Activated CD4-positive, alpha-beta T cell treated with anti-CD3 and anti-CD28 coated beads, Interleukin-2, Interleukin-6, amounts not matched to agents 100 ng/mL and 50 ng/mL, durations not matched to agents 16 hours and 8 hours (primary cell): ENCODE measurements at regions not wholly inside any gene's neighbourhood (a gene's known extent, or its start where the extent isn't known, plus 50 kb on each side); places are given as distances from the start of the nearest gene placed in this dataset.
"Not testable (repeated sequence)": the region's sequence is repeated elsewhere in the genome, so short reads cannot be mapped to it uniquely, and the experiment has no call there.

Experiments
- DNase-seq: peaks from one replicate; pipeline ENCODE4 v3.0.0-alpha.2; 2020

DNA sequence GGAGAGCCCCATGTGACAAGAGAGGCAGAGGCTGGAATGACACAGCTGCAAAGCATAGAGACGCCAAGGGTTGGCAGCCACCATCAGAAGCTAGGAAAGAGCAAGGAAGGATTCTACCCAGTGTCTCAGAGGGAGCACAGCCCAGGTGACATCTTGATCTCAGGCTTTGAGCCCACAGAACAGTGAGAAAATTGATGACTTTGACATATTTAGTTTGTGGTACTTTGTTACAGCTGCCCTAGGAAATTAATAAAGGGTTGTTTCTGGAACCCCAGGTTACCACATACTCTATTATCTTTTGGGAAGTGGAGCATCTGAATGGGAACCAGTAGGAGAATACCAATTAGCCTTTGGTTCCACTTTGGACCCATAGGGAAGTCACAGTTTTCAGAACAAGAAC, 231.7 kb downstream of the ZNF621 start:
- no peak for DNase-seq

DNA sequence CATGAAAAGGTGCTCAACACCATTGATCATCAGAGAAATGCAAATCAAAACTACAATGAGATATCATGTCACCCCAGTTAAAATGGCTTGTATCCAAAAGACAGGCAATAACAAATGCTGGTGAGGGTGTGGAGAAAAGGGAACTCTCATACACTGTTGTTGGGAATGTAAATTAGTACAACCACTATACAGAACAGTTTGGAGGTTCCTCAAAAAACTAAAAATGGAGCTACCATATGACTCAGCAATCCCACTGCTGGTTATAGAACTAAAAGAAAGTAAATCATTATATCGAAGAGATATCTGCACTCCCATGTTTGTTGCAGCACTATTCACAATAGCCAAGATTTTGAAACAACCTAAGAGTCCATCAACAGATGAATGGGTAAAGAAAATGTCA, 238.0 kb downstream of the ZNF621 start:
- DNase-seq = not testable (repeated sequence)

DNA sequence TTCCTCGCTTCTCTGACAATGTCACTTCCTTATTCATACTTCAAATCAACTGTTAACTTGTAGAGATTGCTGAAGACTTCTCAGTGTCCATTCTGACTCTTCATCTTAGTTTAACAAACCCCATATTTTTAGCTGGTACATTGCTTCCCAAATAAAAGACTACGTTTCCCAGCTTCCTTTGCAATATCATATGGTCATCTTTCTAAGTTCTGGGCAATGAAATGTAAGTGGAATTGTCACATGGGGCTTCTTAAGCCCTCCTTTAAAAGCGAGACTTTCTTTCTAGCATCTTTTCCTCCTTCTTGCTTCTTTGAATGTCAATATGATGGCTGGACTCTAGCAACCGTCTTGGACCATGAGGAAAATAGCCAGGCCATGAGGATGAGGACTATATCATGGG, 239.0 kb downstream of the ZNF621 start:
- no peak for DNase-seq

DNA sequence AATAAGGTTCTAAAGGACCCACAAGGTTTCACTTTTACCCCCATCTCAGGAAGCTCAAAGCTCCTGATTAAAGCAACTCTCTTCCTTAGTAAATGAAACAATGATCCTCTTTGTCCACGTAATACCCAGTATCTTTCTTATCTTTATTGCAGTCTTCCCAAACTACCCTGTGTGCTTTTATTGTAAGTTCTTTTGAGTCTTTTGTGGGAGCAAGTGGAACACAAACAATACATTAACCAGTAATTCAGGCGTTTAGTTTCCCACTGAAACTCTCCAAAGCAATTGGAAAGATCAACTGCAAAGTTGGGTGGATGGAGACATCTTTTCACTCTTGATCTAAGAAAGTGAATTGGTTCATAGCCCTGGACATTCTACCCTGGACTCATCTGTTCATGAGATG, 240.0 kb downstream of the ZNF621 start:
- no peak for DNase-seq

DNA sequence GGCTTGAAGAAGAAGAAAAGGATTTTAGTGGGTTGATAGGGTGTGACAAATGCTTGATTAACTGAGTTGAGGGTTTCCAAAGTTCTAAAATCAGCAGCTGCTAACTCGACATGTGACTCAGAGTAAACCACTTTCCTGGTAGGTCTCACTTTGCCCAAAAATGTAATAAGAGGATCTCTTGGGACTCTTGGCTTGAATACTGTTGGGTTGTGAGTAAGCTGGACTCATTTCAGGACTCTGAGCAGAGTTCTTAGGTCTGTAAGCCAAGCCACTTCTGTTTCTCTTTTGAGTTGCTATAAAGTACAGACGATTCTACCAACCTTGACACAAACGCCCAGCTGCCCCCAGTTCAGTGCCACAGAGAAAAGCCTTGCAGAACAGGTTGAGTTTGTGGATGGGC, 241.1 kb downstream of the ZNF621 start:
- DNase-seq = no peak

DNA sequence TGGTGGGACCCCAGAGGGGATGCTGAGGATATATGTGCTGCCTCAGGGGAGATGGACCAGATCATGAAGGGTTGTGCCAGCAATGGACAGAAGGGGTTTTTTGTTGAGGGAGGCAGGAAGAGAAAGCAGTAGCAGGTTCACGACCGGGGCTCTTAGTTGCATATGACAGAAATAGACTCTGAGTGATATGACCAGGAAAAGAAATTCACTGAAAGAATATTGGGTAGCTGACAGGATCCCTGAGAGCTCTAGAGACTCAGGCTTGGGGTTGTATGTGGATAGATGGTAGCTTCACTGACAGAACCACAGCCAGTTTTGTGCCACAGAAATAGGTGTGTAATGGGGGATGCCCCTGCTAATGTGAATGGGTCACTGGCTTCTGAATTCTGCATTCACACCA, 241.6 kb downstream of the ZNF621 start:
- no peak for DNase-seq

DNA sequence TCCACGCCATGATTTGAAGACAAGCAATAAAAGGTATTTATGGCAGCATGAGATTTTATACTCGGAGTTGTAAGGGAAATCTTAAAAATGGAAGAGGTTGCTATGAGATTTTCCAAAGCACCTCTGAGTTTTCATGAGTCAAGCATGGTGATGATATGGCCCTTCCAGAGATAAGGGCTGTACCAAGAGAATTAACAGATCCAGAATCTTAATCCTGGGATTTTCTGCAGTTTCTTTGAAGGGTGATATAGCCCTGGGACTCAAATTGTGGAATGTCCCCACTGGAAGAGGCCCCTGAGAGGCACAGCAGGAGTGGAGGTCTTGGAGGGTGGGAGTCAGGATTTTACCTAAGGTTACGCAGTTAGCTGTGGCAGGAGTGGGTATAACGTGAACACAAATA, 243.3 kb downstream of the ZNF621 start:
- no peak for DNase-seq

DNA sequence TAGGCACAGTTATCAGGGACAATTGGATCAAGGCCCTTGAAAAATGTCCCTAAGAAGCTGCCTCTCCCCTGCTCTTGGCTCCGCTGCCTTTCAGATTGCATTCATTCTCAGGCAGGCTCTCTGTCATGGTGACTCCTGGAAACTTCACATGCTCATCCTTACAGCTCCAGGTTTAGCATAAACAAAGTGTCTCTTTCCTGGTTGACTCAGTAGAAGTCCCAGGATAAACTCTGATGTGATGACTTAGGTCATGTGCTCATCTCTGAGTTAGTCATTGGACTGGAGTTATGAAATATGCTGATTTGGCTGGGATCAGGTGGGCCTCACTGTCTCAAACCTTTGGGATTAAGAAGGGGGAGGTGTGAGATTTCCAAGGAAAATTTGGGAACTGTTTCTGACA, 243.8 kb downstream of the ZNF621 start:
- no peak for DNase-seq

DNA sequence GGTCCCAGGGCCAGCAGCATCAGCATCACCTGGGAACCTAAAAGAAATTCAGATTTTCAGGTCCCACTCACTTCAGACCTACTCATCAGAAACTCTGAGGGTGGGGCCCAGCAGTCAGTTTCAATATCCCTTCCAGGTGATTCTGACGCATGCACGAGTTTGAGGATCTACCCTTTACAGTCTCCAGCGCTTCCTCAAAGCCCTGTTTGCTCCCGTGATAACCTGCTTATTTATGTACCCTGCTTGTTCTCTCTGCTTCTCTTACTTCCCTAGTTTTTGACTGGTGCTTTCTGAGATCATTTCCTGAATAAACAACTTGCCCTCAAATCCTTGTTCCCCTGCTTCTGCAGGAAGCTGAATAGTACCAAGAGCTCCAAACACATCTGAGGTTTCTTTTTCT, 245.3 kb downstream of the ZNF621 start:
- no peak for DNase-seq

DNA sequence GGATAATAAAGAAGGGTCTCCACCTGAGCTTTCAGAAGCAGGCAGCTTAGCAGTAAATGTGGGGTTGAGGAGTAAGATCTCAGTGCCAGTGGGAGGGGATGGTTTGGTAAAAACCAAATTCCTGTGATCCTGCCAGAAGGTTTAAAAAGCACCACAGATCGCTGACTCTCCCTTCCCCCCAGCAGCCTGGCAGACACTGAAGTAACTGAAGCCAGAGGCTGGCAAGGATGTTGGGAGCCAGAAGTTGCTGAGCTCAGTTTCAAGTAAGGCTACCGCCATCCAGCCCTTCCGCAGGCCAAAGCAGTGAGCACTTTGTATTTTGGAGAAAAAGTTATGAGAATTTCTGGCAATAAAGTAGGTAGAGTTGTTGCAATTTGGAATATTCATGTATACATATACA, 246.4 kb downstream of the ZNF621 start:
- no peak for DNase-seq

DNA sequence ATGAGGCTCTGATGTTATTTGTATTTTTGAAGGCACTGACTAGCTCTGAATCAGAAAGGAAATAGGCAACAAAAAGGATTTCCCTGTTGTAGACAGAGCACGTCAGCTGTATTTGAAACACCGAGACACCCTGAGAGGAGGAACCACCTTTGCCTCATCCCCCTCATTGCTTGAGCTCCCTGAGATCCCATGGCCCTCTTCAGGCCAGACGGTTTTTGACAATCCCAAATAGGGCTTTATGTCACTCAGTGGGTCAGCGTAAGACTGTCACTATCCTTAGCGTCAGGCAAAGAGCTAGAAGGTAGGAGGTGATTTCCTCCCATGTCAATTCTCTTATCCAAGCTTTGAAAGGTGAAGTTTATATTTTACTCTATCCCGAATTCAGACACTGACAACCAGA, 254.3 kb downstream of the ZNF621 start:
- DNase-seq = no peak

DNA sequence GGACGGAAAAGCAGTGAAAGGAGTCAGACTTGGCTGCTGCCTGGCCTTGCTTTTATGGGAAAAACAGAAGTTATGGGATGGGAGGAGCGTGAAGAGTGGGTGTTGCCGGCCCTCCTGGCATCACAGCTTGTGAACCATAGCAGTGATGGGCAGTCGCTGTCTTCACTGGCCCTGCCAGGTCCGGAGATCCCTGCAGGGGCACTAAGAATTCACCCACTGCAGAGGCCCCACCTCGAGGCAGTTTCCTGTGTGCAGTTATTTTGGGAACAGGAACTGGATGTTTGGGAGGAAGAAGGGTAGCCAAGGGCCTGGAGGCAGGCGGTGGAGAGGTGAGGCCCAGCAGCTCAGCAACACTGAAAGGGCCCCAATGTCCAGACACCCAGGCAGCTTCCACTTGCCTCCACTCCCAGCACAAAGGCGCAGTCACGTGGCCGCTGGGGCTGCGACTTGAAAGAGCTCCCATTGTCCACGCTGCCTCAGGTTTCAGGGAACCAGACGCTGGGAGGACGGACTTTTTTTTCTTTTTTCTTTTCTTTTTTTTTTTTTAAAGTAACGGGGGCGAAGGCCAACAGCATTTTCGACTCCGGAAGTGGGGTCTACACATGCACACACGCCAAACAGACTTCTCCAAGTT, 255.6 kb downstream of the ZNF621 start:
- no peak for DNase-seq

DNA sequence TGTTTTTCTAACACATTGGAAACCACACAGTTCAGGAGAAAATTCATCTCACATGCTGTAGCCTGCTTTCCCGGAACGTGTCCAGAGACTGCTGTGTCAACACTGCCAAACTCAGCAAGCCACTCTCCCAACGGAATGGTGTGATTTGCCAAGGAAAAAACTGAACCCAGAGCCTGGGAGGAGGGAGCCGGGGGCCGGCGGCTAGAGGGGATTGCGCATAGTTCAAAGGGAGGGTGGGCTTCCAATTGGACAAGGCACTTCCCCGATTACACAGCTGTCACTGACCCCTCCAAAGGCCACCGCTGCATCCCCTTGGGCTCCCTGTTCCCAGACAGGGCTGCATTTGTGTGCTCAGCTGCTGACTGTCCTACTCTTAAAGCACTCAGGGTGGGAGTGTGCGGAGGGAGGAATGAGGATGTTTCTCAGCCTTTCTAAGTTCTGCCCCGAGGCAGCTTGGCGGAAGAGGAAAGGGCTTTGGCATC, 256.2 kb downstream of the ZNF621 start:
- DNase-seq = no peak

DNA sequence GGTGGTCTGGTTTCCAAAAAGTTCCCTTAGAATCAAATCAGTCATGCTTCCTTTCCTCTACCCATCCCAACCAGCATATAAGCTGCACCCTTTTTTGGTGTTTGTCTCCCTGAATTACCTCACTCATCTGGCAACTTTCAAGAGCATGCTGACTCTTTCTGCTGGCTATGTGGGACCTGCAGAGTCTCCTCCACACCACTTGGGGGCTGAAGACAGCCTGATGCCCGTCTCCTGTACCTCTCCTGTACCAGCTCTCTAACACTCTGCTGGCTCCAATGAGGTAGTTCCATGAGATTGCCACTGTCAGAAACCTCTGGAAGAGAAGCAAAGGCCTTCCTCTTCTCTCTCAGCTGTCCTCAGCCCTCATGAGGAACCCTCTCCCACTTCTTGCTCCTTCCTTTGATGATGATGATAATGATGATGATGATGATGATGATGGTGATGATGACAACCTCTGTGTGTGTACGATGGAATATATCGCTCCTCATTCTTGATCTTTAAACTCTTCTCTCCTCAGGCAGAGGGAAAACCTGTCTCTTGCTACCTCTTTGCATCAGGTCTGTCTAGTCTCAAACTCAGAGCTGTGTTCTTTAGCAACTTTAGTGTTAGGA, 257.5 kb downstream of the ZNF621 start:
- DNase-seq = peak; percentile 8

DNA sequence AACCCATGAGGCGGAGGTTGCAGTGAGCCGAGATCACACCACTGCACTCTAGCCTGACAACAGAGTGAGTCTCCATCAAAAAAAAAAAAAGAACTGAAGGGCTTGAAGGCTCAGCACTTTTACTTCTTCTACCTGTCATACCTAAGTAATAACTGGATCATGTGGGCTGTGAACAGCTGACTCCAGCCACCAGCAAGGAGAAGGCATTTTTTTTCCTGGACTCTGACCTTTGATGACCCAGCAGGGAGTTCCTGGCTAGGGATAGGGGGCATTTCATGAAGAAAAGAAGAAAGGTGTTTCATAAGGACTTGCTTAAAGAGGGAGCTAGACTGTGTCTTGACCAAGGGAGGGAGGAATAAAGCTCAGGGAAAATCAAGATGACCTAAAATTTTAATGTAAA, 266.0 kb downstream of the ZNF621 start:
- DNase-seq = no peak

DNA sequence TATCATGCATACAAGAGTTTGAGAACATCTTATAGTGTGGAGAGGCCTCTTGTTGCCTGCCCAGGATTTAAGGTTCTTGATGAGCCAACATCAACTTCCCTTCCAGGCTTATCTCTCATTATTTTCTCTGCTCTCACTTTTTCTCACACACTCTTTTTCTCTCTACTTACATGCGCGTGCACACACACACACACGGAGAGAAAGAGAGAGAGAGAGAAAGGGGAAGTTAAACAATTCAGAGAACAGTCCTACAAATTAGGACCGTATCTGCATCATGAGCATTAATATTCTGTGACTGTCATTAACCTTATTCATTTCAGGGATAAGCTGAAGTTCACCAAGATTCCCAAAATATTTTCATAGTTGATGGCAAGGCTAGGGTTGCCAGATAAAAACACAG, 269.0 kb downstream of the ZNF621 start:
- DNase-seq = no peak

DNA sequence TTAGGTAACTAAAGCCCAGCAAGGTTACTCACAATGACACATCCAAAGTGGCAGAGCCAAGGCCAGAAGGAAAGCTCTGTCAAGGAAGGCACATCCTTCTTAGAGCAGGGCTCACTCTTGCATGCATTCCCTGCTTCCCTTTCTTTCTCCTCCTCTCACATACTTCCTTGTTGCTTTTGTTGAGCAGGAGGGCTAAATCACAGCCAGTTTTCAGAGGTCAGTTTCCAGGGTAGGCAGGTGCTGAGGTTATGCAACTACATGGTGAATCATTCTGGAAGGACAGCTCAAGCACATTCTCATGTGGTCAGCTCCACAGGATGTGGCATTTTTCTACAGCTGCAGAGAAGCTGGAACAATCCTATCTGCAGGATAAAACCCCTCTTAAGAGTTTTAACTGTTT, 275.6 kb downstream of the ZNF621 start:
- no peak for DNase-seq

DNA sequence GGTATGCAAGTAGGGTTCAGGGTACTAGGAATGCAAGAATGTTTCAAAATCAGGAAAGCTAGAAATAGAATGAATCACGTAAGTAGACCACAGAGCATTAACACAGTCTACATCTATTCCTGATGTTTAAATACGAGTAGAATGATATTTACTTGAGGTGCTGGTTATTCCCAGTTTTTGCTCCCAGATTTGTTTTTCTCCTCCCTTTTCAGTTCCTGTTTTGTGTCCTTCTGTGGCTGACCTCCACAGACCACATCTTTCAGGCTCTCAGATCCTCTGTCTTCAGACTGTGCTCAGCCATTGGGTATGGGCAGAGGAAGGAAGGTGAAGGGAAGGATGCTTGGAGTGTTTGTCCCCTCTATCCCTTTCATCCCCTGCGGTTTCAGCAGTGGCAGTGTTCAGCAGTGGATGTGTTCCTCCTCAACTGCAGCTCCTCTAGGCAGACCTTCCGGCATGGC, 276.6 kb downstream of the ZNF621 start:
- no peak for DNase-seq

DNA sequence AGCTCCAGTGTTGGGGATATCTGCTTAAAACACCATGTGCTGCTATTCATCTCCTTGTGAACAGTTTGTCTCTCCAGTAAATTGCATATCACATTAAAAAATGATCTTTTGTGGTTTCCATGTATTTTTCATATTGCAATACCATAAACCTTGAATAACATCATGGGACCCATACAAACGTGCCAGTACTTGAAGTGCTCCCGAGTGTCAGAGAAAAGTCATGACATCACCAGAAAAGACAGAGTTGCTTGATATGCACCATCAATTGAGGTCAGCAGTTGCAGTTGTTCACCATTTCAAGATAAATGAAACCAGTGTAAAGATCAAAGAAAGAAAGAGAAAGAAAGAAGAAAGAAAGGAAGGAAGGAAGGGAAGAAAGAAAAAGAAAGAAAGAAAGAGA, 278.6 kb downstream of the ZNF621 start:
- DNase-seq = no peak

DNA sequence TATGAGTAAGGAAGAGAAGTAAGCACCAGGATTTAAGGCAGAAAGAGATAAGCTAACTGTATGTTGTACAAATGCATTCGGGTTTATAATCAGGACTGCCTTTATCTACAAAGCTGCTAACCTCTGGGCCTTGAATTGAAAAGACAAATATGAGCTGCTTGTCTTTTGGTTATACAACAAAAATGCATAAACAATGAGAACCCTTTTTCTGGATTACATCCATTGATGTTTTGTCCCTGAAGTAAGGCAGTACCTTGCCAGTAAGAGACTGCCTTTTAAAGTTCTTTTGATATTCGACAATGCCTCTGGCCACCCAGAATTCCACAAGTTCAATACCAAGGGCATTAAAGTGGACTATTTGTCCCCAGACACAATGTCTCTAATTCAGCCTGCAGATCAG, 280.7 kb downstream of the ZNF621 start:
- DNase-seq = no peak

DNA sequence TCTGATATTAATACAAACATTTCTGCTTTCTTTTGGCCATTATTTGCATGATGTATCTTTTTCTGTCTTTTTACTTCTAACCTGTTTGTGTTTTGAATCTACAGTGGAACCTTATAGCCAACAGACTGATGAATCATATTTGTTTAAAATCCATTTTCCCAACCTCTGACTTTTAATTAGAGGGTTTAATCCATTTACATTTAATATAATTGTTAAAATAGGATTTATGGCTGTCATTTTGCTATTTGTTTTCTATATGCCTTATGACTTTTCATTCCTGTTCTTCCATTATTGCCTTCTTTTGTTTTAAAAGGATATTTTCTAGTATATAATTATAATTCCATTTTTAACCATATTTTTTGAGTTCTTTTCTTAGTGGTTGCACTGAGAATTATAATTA, 286.1 kb downstream of the ZNF621 start:
- no peak for DNase-seq

DNA sequence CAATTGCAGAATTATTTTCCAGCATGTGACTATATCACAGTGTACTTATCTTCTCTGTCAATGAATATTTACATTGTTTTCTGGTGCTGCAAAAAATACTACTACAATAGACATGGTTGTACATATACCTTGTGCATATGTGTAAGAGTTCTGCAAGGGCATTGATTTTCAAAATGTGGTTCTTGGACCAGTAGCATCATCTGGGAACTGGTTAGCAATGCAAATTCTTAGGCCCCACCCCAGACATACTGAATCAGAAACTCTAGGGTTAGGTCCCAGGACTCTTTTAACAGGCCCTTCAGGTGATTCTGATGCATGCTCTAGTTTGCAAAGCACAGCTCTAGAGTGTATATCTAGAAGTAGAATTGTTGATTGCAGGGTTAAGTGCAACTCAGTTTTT, 292.3 kb downstream of the ZNF621 start:
- DNase-seq = no peak

DNA sequence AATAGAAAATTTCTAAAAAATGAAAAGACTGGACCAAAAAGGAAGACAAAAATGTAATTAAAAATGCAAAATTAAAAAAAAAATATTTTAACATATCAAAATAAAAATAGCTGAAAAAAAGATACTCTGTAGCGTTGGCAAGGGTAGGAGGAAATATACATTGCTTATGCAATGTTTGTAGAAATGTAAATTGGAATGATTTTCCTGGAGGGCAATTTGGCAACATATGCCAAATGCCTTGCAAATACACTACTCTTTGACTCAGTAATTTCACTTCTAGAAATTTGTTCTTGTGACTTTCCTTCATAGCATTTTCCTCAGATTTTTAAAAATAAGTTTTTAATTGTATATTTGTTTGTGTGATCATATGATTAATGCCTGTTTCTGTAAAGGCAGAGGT, 296.6 kb downstream of the ZNF621 start:
- DNase-seq = no peak

DNA sequence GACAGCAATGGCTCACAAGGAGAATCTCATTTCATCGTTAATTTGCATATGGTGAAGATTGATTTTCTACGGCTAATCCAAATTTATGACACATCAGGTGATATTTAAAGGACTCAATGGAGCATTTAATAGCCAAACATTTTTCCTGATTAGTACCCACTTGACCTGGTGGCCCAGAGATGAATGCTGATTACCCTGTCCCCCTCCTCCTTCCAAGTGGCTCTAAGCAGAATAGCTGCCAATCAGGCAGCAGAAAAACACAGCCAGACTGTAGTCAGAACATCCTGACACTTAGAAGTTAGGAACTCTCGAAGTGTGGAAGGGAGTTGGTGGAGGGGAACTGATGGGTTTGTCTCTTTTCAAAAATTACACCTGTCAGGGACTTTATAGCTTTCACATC, 302.5 kb downstream of the ZNF621 start:
- DNase-seq = no peak
